K562 (cell line): ENCODE measurements at regions not wholly inside any gene's neighbourhood (a gene's known extent, or its start where the extent isn't known, plus 50 kb on each side); places are given as distances from the start of the nearest gene placed in this dataset.

ENCODE experiments used
- FOXK2 ChIP-seq, 2 experiments: fragments of 450-650 bp; IDR thresholded peaks in 1 of 2; conservative IDR thresholded peaks in 1 of 2; 2 replicates each; pipeline ENCODE4 v1.6.1; 2016; ENCODE audit warnings: low read depth in 2 of 2, mild to moderate bottlenecking in 1 of 2
- NR2C2 ChIP-seq, 2 experiments: fragments of 200-800 bp in 1 of 2; sonication (Bioruptor generic) in 1 of 2; sonication (generic) in 1 of 2; formaldehyde crosslinking in 1 of 2; IDR thresholded peaks; 2 replicates each; pipeline versions ENCODE4 v1.6.1 to v1.8.0; 2016 to 2022; ENCODE audit warnings: mild to moderate bottlenecking in 1 of 2, missing compliant biosample characterization in 1 of 2, missing genetic modification characterization in 1 of 2, missing genetic modification reagents in 1 of 2
- TF ChIP-seq, protein P1 (sequence below): fragments of 200-600 bp; sonication (generic); IDR thresholded peaks from one replicate; pipeline ENCODE4 v1.6.1; 2012; ENCODE audit warnings: mild to moderate bottlenecking, low read depth, low read length, inconsistent platforms

DNA sequence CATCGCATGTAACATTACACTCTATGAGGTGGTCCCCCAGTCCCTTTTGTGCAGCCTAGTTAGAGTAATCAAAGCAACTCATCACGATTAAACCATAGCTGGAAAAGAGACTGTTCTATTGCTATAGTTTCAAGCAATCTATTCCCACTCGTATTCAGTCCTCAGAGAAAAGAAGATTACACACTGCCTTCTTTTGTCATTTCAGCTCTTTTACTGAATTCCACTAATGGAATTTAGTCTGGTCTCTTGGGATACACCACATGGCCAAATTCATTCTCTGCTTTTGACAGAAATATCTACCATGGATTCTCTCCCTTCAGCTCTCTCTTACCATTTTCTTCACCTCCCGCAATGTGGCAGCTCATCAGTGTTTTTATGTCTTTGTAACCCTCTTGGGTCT, 108.9 kb upstream of the HDAC9 start (continued):
- TF ChIP-seq, protein P1, sequence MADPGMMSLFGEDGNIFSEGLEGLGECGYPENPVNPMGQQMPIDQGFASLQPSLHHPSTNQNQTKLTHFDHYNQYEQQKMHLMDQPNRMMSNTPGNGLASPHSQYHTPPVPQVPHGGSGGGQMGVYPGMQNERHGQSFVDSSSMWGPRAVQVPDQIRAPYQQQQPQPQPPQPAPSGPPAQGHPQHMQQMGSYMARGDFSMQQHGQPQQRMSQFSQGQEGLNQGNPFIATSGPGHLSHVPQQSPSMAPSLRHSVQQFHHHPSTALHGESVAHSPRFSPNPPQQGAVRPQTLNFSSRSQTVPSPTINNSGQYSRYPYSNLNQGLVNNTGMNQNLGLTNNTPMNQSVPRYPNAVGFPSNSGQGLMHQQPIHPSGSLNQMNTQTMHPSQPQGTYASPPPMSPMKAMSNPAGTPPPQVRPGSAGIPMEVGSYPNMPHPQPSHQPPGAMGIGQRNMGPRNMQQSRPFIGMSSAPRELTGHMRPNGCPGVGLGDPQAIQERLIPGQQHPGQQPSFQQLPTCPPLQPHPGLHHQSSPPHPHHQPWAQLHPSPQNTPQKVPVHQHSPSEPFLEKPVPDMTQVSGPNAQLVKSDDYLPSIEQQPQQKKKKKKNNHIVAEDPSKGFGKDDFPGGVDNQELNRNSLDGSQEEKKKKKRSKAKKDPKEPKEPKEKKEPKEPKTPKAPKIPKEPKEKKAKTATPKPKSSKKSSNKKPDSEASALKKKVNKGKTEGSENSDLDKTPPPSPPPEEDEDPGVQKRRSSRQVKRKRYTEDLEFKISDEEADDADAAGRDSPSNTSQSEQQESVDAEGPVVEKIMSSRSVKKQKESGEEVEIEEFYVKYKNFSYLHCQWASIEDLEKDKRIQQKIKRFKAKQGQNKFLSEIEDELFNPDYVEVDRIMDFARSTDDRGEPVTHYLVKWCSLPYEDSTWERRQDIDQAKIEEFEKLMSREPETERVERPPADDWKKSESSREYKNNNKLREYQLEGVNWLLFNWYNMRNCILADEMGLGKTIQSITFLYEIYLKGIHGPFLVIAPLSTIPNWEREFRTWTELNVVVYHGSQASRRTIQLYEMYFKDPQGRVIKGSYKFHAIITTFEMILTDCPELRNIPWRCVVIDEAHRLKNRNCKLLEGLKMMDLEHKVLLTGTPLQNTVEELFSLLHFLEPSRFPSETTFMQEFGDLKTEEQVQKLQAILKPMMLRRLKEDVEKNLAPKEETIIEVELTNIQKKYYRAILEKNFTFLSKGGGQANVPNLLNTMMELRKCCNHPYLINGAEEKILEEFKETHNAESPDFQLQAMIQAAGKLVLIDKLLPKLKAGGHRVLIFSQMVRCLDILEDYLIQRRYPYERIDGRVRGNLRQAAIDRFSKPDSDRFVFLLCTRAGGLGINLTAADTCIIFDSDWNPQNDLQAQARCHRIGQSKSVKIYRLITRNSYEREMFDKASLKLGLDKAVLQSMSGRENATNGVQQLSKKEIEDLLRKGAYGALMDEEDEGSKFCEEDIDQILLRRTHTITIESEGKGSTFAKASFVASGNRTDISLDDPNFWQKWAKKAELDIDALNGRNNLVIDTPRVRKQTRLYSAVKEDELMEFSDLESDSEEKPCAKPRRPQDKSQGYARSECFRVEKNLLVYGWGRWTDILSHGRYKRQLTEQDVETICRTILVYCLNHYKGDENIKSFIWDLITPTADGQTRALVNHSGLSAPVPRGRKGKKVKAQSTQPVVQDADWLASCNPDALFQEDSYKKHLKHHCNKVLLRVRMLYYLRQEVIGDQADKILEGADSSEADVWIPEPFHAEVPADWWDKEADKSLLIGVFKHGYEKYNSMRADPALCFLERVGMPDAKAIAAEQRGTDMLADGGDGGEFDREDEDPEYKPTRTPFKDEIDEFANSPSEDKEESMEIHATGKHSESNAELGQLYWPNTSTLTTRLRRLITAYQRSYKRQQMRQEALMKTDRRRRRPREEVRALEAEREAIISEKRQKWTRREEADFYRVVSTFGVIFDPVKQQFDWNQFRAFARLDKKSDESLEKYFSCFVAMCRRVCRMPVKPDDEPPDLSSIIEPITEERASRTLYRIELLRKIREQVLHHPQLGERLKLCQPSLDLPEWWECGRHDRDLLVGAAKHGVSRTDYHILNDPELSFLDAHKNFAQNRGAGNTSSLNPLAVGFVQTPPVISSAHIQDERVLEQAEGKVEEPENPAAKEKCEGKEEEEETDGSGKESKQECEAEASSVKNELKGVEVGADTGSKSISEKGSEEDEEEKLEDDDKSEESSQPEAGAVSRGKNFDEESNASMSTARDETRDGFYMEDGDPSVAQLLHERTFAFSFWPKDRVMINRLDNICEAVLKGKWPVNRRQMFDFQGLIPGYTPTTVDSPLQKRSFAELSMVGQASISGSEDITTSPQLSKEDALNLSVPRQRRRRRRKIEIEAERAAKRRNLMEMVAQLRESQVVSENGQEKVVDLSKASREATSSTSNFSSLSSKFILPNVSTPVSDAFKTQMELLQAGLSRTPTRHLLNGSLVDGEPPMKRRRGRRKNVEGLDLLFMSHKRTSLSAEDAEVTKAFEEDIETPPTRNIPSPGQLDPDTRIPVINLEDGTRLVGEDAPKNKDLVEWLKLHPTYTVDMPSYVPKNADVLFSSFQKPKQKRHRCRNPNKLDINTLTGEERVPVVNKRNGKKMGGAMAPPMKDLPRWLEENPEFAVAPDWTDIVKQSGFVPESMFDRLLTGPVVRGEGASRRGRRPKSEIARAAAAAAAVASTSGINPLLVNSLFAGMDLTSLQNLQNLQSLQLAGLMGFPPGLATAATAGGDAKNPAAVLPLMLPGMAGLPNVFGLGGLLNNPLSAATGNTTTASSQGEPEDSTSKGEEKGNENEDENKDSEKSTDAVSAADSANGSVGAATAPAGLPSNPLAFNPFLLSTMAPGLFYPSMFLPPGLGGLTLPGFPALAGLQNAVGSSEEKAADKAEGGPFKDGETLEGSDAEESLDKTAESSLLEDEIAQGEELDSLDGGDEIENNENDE: no peak
- no peak for TF ChIP-seq FOXK2 (conservative IDR thresholded peaks at IDR 0.05 in 1 of 2, IDR thresholded peaks at IDR 0.05 in 1 of 2; ENCODE audit: low read depth in 2 of 2)
- TF ChIP-seq NR2C2 (CRISPR knock-in tag; IDR thresholded peaks at IDR 0.05): no peak
- TF ChIP-seq NR2C2 (tag; IDR thresholded peaks at IDR 0.05): no peak
